K562 (cell line): ENCODE measurements at regions not wholly inside any gene's neighbourhood (a gene's known extent, or its start where the extent isn't known, plus 50 kb on each side); places are given as distances from the start of the nearest gene placed in this dataset.

Experiments
- ATAC-seq: fragments of 200-7000 bp; cut with Tn5 transposase; 3 replicates; pipeline ENCODE4 v1.9.1; 2020; ENCODE audit warnings: moderate library complexity
- BruUV-seq: library from RNA; stranded (reverse); fragments of 400-500 nt; replicated peaks from 2 replicates; lab custom pipeline; 2021; lab: Mats Ljungman, UMichigan
- CTCF ChIA-PET: fragments of 300-600 bp; formaldehyde crosslinking; extraction: SDS; loops from one replicate; lab custom pipeline; 2021; ENCODE audit warnings: low intra/inter-chr PET ratio; lab: Yijun Ruan, JAX
- POLR2A ChIA-PET: fragments of 300-600, 350-650 bp; sonication (Branson Sonifier 250); formaldehyde crosslinking; extraction: SDS; loops from one replicate; lab custom pipeline; 2021; ENCODE audit warnings: antibody characterized with exemption, inconsistent platforms; lab: Yijun Ruan, JAX
- DNase-seq, 4 experiments: peaks; one replicate each; pipeline versions ENCODE4 v3.0.0 to v3.0.0-alpha.2; 2011 to 2018; ENCODE audit warnings: low spot score in 3 of 4, mixed read lengths in 3 of 4; ENCODE audit errors: extremely low read depth in 1 of 4
- FAIRE-seq: peaks from 2 replicates; lab custom pipeline; 2011; peaks lifted over from hg19 to GRCh38; lab: Jason Lieb, UNC
- H2AFZ ChIP-seq: 2 replicates; pipeline ENCODE4 v1.6.0; 2011; ENCODE audit warnings: low read depth, low read length, control low read depth, inconsistent platforms
- H3K27ac ChIP-seq: fragments of 200-600 bp; 3 replicates; pipeline ENCODE4 v1.8.0; 2011; ENCODE audit warnings: low read depth, mild to moderate bottlenecking, control low read depth, inconsistent platforms, low read length, moderate library complexity, mixed read lengths; ENCODE audit errors: extremely low read depth
- H3K27me3 ChIP-seq, 2 experiments: fragments of 300-600 bp in 1 of 2; 2 replicates in 1 of 2; 3 replicates in 1 of 2; pipeline versions ENCODE4 v1.6.0 to v1.8.0; 2011; ENCODE audit warnings: inconsistent platforms in 2 of 2, low read length in 2 of 2, mild to moderate bottlenecking in 1 of 2, mixed read lengths in 1 of 2, moderate library complexity in 1 of 2; ENCODE audit not compliant: control insufficient read depth in 2 of 2, insufficient read depth in 2 of 2
- H3K36me3 ChIP-seq: fragments of 300-600 bp; 3 replicates; pipeline ENCODE4 v1.8.0; 2011; ENCODE audit warnings: mild to moderate bottlenecking, low read length, inconsistent platforms; ENCODE audit not compliant: control insufficient read depth, insufficient read depth
- H3K4me1 ChIP-seq, 2 experiments: fragments of 200-600 bp in 1 of 2; replicated peaks in 1 of 2; 2 replicates in 1 of 2; 3 replicates in 1 of 2; pipeline versions ENCODE4 v1.5.1 to v1.8.0; 2011; ENCODE audit warnings: inconsistent platforms in 2 of 2, low read length in 2 of 2, mild to moderate bottlenecking in 1 of 2, mixed read lengths in 1 of 2, moderate library complexity in 1 of 2; ENCODE audit not compliant: control insufficient read depth in 2 of 2, insufficient read depth in 2 of 2
- H3K4me2 ChIP-seq: 2 replicates; pipeline ENCODE4 v1.6.1; 2011; ENCODE audit warnings: low read length, control low read depth, inconsistent platforms, mixed read lengths; ENCODE audit not compliant: insufficient read depth
- H3K4me3 ChIP-seq: fragments of 200-600 bp; sonication (generic), shearing (Covaris generic); 2 replicates; pipeline ENCODE4 v1.5.1; 2016; ENCODE audit warnings: control low read depth, inconsistent platforms
- H3K79me2 ChIP-seq: fragments of 200-600 bp; 3 replicates; pipeline ENCODE4 v1.8.0; 2011; ENCODE audit warnings: low read length, inconsistent platforms; ENCODE audit not compliant: control insufficient read depth, insufficient read depth
- H3K9ac ChIP-seq, 2 experiments: 2 replicates each; pipeline versions ENCODE4 v1.6.0 to v1.6.1; 2011; ENCODE audit warnings: low read depth in 2 of 2, low read length in 2 of 2, control low read depth in 1 of 2, inconsistent platforms in 1 of 2, mild to moderate bottlenecking in 1 of 2, mixed read lengths in 1 of 2; ENCODE audit not compliant: insufficient read depth in 1 of 2
- H3K9me1 ChIP-seq: one replicate; pipeline ENCODE4 v1.6.0; 2011; ENCODE audit warnings: inconsistent platforms, mild to moderate bottlenecking, low read length, moderate library complexity; ENCODE audit not compliant: control insufficient read depth, insufficient read depth
- H3K9me3 ChIP-seq: replicated peaks from 2 replicates; pipeline ENCODE4 v1.5.1; 2011; ENCODE audit warnings: low read depth, low read length, inconsistent platforms; ENCODE audit not compliant: control insufficient read depth, insufficient read depth
- H4K20me1 ChIP-seq: replicated peaks from 2 replicates; pipeline ENCODE4 v1.6.1; 2011; ENCODE audit warnings: low read length, inconsistent platforms, mixed read lengths; ENCODE audit not compliant: control insufficient read depth, insufficient read depth
- NFXL1 ChIP-seq: fragments of 450-650 bp; formaldehyde crosslinking; IDR thresholded peaks from 2 replicates; pipeline ENCODE4 v1.4.0; 2021; ENCODE audit warnings: mild to moderate bottlenecking
- RB1 ChIP-seq: fragments of 450-650 bp; IDR thresholded peaks from 2 replicates; pipeline ENCODE4 v1.6.1; 2017; ENCODE audit warnings: low read depth, mild to moderate bottlenecking
- SAFB ChIP-seq: fragments of 200-400 bp; formaldehyde crosslinking; IDR thresholded peaks from 2 replicates; pipeline ENCODE4 v1.6.1; 2017; ENCODE audit warnings: low read depth, low read length, borderline replicate concordance
- SNIP1 ChIP-seq: fragments of 450-650 bp; IDR thresholded peaks from 2 replicates; pipeline ENCODE4 v1.7.1; 2017; ENCODE audit warnings: low read depth, mild to moderate bottlenecking
- ZNF75A ChIP-seq: fragments of 450-650 bp; formaldehyde crosslinking; IDR thresholded peaks from 2 replicates; pipeline ENCODE4 v1.4.0; 2020; ENCODE audit warnings: mild to moderate bottlenecking
- WGBS: fragments of 100-300 bp; shearing (Covaris generic); methylation state at CpG from one replicate; pipeline ENCODE4 v1.1.6; 2016; ENCODE audit warnings: low coverage, mixed read lengths; ENCODE audit not compliant: insufficient coverage; ENCODE audit errors: missing lambda C conversion rate; 5-methylcytosine and 5-hydroxymethylcytosine counted together
- in situ Hi-C: fragments of 300-500 bp; cut with MboI; formaldehyde crosslinking; loops from 4 replicates; pipeline ENCODE4 v1.15.0; 2018; ENCODE audit warnings: inconsistent platforms, mixed read lengths
- intact Hi-C: fragments of 100-400 bp; cut with micrococcal nuclease; formaldehyde crosslinking; loops from 2 replicates; pipeline ENCODE4 v1.14.2; 2022
- TF ChIP-seq, protein P1 (sequence below), 3 experiments: fragments of 200-800 bp in 1 of 3; sonication (Bioruptor generic) in 1 of 3; sonication (generic) in 1 of 3; formaldehyde crosslinking in 1 of 3; IDR thresholded peaks; 2 replicates each; pipeline versions ENCODE4 v1.6.1 to v1.8.0; 2016 to 2022; ENCODE audit warnings: mild to moderate bottlenecking in 2 of 3, missing compliant biosample characterization in 2 of 3, missing genetic modification characterization in 2 of 3, missing genetic modification reagents in 1 of 3
- TF ChIP-seq, protein P2 (sequence below), 2 experiments: fragments of 450-650 bp in 1 of 2; sonication (generic) in 1 of 2; formaldehyde crosslinking in 1 of 2; IDR thresholded peaks in 1 of 2; conservative IDR thresholded peaks in 1 of 2; 2 replicates each; pipeline versions ENCODE4 v1.6.1 to v1.8.1; 2016 to 2023; ENCODE audit warnings: mild to moderate bottlenecking in 2 of 2, moderate library complexity in 2 of 2, inconsistent platforms in 1 of 2, missing genetic modification reagents in 1 of 2
- TF ChIP-seq, protein P3 (sequence below), 2 experiments: fragments of 450-650 bp in 1 of 2; sonication (generic) in 1 of 2; formaldehyde crosslinking in 1 of 2; IDR thresholded peaks; 2 replicates each; pipeline versions ENCODE4 v1.7.1 to v1.9.0; 2016 to 2022; ENCODE audit warnings: inconsistent platforms in 1 of 2, mild to moderate bottlenecking in 1 of 2, missing genetic modification reagents in 1 of 2
- TF ChIP-seq, protein P4 (sequence below): fragments of 250-450 bp; sonication (Bioruptor Pico); IDR thresholded peaks from 2 replicates; pipeline ENCODE4 v1.8.0; 2022; ENCODE audit warnings: inconsistent platforms

DNA sequence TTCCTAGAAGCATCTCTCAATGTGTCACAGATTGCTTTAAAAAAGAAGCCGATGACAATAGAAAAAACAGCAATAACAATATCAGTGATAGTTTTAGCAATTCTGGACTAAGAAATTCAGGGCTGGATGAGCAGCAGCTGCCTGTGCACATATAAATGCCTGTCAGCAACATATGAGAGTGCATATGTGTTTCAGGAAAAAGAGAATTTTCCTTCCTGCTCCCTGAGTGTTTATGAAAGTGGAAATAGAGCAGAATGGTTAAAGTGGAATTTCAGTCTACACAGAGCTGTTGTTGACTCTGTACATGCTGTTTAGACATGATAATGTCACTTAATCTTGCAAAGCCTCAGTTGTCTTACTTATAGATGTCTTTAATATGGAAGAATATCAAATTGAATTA, 164.4 kb upstream of the PCDH7 start:
- no peak for FAIRE-seq
- Histone ChIP-seq H3K4me2 (no peak overlapping the region), H3K9ac (no peak overlapping the region), H3K9me1 (no peaks in the 10 kb centered on the region), H3K4me3 (no peak overlapping the region), H3K27me3 (no peaks in the 10 kb centered on the region), H3K9me3 (no peaks in the 10 kb centered on the region), H3K79me2 (no peaks in the 10 kb centered on the region), H4K20me1 (no peaks in the 10 kb centered on the region), H3K36me3 (no peaks in the 10 kb centered on the region), H3K4me1 (no peaks in the 10 kb centered on the region), H3K27ac (no peak overlapping the region), H2AFZ (no peak overlapping the region)
- WGBS, result 0% methylated on average over 1 of the region's 1 CpG
- no peak for ATAC-seq
- no TSS peak for BruUV-seq
- ChIA-PET POLR2A (no interaction called here), CTCF (no interaction called here)
- DNase-seq, result no peak
- in situ Hi-C loops (no loop called here), intact Hi-C loops (no loop called here)
- TF ChIP-seq, protein P1, sequence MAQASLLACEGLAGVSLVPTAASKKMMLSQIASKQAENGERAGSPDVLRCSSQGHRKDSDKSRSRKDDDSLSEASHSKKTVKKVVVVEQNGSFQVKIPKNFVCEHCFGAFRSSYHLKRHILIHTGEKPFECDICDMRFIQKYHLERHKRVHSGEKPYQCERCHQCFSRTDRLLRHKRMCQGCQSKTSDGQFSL (CRISPR knock-in tag; IDR thresholded peaks at IDR 0.05), result no peak
- TF ChIP-seq, protein P1 (tag; IDR thresholded peaks at IDR 0.05), result no peak
- TF ChIP-seq, protein P2, sequence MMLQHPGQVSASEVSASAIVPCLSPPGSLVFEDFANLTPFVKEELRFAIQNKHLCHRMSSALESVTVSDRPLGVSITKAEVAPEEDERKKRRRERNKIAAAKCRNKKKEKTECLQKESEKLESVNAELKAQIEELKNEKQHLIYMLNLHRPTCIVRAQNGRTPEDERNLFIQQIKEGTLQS (IDR thresholded peaks at IDR 0.05), result no peak
- TF ChIP-seq, protein P2 (CRISPR knock-in tag; conservative IDR thresholded peaks at IDR 0.05), result no peak
- TF ChIP-seq ZNF75A (CRISPR knock-in tag), result no peak
- TF ChIP-seq NFXL1 (CRISPR knock-in tag), result no peak
- TF ChIP-seq, protein P3, sequence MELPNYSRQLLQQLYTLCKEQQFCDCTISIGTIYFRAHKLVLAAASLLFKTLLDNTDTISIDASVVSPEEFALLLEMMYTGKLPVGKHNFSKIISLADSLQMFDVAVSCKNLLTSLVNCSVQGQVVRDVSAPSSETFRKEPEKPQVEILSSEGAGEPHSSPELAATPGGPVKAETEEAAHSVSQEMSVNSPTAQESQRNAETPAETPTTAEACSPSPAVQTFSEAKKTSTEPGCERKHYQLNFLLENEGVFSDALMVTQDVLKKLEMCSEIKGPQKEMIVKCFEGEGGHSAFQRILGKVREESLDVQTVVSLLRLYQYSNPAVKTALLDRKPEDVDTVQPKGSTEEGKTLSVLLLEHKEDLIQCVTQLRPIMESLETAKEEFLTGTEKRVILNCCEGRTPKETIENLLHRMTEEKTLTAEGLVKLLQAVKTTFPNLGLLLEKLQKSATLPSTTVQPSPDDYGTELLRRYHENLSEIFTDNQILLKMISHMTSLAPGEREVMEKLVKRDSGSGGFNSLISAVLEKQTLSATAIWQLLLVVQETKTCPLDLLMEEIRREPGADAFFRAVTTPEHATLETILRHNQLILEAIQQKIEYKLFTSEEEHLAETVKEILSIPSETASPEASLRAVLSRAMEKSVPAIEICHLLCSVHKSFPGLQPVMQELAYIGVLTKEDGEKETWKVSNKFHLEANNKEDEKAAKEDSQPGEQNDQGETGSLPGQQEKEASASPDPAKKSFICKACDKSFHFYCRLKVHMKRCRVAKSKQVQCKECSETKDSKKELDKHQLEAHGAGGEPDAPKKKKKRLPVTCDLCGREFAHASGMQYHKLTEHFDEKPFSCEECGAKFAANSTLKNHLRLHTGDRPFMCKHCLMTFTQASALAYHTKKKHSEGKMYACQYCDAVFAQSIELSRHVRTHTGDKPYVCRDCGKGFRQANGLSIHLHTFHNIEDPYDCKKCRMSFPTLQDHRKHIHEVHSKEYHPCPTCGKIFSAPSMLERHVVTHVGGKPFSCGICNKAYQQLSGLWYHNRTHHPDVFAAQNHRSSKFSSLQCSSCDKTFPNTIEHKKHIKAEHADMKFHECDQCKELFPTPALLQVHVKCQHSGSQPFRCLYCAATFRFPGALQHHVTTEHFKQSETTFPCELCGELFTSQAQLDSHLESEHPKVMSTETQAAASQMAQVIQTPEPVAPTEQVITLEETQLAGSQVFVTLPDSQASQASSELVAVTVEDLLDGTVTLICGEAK (IDR thresholded peaks at IDR 0.05), result no peak
- TF ChIP-seq, protein P3 (CRISPR knock-in tag; IDR thresholded peaks at IDR 0.05), result no peak
- TF ChIP-seq SNIP1, result no peak
- TF ChIP-seq, protein P4, sequence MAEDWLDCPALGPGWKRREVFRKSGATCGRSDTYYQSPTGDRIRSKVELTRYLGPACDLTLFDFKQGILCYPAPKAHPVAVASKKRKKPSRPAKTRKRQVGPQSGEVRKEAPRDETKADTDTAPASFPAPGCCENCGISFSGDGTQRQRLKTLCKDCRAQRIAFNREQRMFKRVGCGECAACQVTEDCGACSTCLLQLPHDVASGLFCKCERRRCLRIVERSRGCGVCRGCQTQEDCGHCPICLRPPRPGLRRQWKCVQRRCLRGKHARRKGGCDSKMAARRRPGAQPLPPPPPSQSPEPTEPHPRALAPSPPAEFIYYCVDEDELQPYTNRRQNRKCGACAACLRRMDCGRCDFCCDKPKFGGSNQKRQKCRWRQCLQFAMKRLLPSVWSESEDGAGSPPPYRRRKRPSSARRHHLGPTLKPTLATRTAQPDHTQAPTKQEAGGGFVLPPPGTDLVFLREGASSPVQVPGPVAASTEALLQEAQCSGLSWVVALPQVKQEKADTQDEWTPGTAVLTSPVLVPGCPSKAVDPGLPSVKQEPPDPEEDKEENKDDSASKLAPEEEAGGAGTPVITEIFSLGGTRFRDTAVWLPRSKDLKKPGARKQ (CRISPR knock-in tag), result no peak
- TF ChIP-seq RB1, result no peak
- TF ChIP-seq SAFB, result no peak
